OCI-LY3 (cell line): ENCODE measurements at regions not wholly inside any gene's neighbourhood (a gene's known extent, or its start where the extent isn't known, plus 50 kb on each side); places are given as distances from the start of the nearest gene placed in this dataset.

Experiments
- EZH2phosphoT487 ChIP-seq: fragments of 200-600 bp; shearing (Covaris generic); IDR thresholded peaks from 2 replicates; pipeline ENCODE4 v1.6.1; 2018; ENCODE audit warnings: antibody characterized with exemption, mixed run types, low read depth
- TF ChIP-seq, protein P1 (sequence below): fragments of 200-600, 300-600 bp; sonication (generic); IDR thresholded peaks from 2 replicates; pipeline ENCODE4 v1.5.1; 2014; ENCODE audit warnings: antibody characterized with exemption, low read length, low read depth

DNA sequence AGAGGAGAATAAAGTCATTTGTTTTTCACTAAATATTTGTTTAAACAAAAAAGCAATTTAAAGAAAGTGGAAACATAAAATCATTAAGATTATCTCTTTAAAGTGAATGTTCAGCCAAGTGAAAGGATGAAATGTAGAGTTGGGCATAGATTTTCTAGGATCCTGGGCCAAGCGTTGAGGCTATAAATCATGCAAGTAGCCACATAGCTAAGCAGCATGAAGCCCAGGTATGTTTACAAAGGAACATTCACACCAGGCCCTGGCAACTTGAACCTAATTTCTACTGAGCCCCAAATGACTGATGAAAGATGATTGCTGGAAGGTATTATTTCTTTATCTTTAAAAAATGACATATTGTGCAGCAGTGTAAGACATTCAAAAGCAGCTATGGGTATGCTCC lies 461.8 kb downstream of the MAT2B start:
- TF ChIP-seq, protein P1, sequence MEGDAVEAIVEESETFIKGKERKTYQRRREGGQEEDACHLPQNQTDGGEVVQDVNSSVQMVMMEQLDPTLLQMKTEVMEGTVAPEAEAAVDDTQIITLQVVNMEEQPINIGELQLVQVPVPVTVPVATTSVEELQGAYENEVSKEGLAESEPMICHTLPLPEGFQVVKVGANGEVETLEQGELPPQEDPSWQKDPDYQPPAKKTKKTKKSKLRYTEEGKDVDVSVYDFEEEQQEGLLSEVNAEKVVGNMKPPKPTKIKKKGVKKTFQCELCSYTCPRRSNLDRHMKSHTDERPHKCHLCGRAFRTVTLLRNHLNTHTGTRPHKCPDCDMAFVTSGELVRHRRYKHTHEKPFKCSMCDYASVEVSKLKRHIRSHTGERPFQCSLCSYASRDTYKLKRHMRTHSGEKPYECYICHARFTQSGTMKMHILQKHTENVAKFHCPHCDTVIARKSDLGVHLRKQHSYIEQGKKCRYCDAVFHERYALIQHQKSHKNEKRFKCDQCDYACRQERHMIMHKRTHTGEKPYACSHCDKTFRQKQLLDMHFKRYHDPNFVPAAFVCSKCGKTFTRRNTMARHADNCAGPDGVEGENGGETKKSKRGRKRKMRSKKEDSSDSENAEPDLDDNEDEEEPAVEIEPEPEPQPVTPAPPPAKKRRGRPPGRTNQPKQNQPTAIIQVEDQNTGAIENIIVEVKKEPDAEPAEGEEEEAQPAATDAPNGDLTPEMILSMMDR = no peak
- TF ChIP-seq EZH2phosphoT487 = no peak
